22Rv1 (cell line): ENCODE measurements at regions not wholly inside any gene's neighbourhood (a gene's known extent, or its start where the extent isn't known, plus 50 kb on each side); places are given as distances from the start of the nearest gene placed in this dataset.

ENCODE experiments used
- ZFX ChIP-seq: fragments of 450-650 bp; IDR thresholded peaks from 2 replicates; pipeline ENCODE4 v1.6.1; 2017; ENCODE audit warnings: antibody characterized with exemption, borderline replicate concordance
- TF ChIP-seq, protein P1 (sequence below): fragments of 450-650 bp; IDR thresholded peaks from 2 replicates; pipeline ENCODE4 v1.5.1; 2017; ENCODE audit warnings: mild to moderate bottlenecking

DNA sequence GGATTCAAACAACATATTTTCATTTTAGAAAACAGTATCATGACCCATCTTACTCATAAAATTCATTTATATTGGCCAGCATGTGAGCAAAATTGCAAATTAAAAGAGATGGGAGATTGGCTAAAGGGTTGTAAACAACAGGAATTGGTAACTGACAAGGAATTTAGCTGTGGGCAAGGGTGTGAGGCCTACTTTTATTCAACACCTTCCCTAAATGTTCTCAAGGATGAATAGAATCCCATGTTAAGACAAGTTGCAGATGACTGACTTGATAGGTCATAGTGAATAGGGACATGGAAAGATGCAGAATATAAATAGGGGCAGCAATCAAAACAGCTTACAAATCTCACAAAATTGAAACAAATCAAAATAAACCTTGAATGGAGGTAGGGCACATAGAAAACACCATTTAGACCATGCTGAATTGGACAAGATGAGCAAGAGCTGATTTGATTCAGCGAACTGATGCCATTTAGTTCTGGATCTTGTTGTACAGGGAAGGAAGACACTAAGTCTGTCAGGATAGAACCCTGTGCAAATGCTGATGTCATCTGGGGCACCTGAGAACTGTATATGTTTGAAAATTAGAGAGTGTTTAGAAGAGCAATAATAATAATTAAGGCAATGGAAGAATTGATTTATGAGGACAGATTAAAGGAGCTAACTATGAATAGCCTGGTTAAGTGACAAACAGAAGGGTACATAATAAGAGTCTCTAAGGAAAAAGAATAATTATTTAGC lies 509.7 kb downstream of the ZEB2 start:
- TF ChIP-seq, protein P1, sequence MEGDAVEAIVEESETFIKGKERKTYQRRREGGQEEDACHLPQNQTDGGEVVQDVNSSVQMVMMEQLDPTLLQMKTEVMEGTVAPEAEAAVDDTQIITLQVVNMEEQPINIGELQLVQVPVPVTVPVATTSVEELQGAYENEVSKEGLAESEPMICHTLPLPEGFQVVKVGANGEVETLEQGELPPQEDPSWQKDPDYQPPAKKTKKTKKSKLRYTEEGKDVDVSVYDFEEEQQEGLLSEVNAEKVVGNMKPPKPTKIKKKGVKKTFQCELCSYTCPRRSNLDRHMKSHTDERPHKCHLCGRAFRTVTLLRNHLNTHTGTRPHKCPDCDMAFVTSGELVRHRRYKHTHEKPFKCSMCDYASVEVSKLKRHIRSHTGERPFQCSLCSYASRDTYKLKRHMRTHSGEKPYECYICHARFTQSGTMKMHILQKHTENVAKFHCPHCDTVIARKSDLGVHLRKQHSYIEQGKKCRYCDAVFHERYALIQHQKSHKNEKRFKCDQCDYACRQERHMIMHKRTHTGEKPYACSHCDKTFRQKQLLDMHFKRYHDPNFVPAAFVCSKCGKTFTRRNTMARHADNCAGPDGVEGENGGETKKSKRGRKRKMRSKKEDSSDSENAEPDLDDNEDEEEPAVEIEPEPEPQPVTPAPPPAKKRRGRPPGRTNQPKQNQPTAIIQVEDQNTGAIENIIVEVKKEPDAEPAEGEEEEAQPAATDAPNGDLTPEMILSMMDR = no peak
- TF ChIP-seq ZFX = no peak
